Body of pancreas (tissue), 4 donors: ENCODE measurements at regions not wholly inside any gene's neighbourhood (a gene's known extent, or its start where the extent isn't known, plus 50 kb on each side); places are given as distances from the start of the nearest gene placed in this dataset.

Source experiments
- ATAC-seq: fragments of 150-250 bp; one replicate; pipeline ENCODE4 v1.9.1; 2016
- DNase-seq, 4 donors: peaks; one replicate each; pipeline ENCODE4 v3.0.0-alpha.2; 2019
- H3K27ac ChIP-seq, 4 donors: fragments of 200-600 bp; sonication (generic); 1 replicate in 3 of 4; 2 replicates in 1 of 4; pipeline versions ENCODE4 v1.5.1 to v1.6.1; 2016 to 2019; ENCODE audit warnings: mild to moderate bottlenecking in 1 of 4, mixed read lengths in 1 of 4, moderate library complexity in 1 of 4
- H3K27me3 ChIP-seq, 2 donors: fragments of 200-600 bp; sonication (generic); one replicate each; pipeline ENCODE4 v1.6.0; 2016; ENCODE audit warnings: mild to moderate bottlenecking in 1 of 2
- H3K36me3 ChIP-seq, 2 donors: fragments of 200-600 bp; sonication (generic); replicated peaks in 1 of 2; 2 replicates each; pipeline ENCODE4 v1.5.1; 2016; ENCODE audit warnings: low read depth in 2 of 2; ENCODE audit not compliant: insufficient read depth in 1 of 2
- H3K4me1 ChIP-seq: fragments of 200-600 bp; sonication (generic); one replicate; pipeline ENCODE4 v1.6.0; 2016
- H3K4me3 ChIP-seq, 2 donors: fragments of 200-600 bp; sonication (generic); 1 replicate in 1 of 2; 2 replicates in 1 of 2; pipeline ENCODE4 v1.5.1; 2016 to 2019
- H3K9me3 ChIP-seq, 3 donors: fragments of 200-600 bp; sonication (generic); 1 replicate in 2 of 3; 2 replicates in 1 of 3; pipeline ENCODE4 v1.5.1; 2016
- POLR2A ChIP-seq, 3 donors: fragments of 450-650 bp; IDR thresholded peaks; one replicate each; pipeline ENCODE4 v1.6.1; 2016; ENCODE audit warnings: antibody characterized with exemption in 3 of 3, mild to moderate bottlenecking in 2 of 3
- WGBS, 2 donors: methylation state at CpG; one replicate each; pipeline ENCODE4 v1.1.5; 2017; 5-methylcytosine and 5-hydroxymethylcytosine counted together
- intact Hi-C: fragments of 100-400 bp; cut with DNase I; formaldehyde crosslinking; loops from one replicate; pipeline ENCODE4 v1.15.1; 2023
- TF ChIP-seq, protein P1 (sequence below), 7 experiments: fragments of 450-650 bp in 4 of 7; fragments of 200-600 bp in 3 of 7; sonication (generic) in 3 of 7; IDR thresholded peaks; one replicate each; pipeline ENCODE4 v1.5.1; 2016 to 2019; ENCODE audit warnings: antibody characterized with exemption in 7 of 7

DNA sequence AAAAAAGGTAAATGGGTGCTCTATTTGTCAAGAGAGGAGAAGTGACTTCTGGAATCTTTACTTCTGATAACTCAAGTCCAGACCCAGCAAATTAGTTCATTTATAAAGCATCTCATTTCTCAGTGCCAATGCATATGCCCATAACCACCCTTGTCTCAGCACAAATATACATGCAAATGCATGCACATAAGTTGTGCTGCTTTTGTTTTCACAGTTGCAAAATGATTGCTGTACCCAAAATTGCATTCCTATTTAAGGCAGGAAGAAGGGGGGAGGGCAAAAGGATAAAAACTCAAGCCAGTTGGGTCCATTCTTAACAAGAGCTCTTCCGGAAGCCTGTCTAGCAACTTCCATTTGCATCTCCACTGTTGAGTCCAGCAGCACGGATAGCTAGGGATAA is 61.3 kb upstream of the FAM20A start:
- TF ChIP-seq POLR2A (IDR thresholded peaks at IDR 0.05): no peak
- TF ChIP-seq, protein P1, sequence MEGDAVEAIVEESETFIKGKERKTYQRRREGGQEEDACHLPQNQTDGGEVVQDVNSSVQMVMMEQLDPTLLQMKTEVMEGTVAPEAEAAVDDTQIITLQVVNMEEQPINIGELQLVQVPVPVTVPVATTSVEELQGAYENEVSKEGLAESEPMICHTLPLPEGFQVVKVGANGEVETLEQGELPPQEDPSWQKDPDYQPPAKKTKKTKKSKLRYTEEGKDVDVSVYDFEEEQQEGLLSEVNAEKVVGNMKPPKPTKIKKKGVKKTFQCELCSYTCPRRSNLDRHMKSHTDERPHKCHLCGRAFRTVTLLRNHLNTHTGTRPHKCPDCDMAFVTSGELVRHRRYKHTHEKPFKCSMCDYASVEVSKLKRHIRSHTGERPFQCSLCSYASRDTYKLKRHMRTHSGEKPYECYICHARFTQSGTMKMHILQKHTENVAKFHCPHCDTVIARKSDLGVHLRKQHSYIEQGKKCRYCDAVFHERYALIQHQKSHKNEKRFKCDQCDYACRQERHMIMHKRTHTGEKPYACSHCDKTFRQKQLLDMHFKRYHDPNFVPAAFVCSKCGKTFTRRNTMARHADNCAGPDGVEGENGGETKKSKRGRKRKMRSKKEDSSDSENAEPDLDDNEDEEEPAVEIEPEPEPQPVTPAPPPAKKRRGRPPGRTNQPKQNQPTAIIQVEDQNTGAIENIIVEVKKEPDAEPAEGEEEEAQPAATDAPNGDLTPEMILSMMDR (IDR thresholded peaks at IDR 0.05): no peak
- ATAC-seq (no peak), DNase-seq (no peak)
- H3K27me3 ChIP-seq: no peaks in the 10 kb centered on the region
- 82 to 94% methylated on average over 2 of the region's 2 CpGs for WGBS, 2 donors
- no peaks in the 10 kb centered on the region for H3K4me1 ChIP-seq
- H3K4me3 ChIP-seq: no peak overlapping the region
- H3K9me3 ChIP-seq: no peaks in the 10 kb centered on the region
- H3K36me3 ChIP-seq: no peaks in the 10 kb centered on the region
- intact Hi-C loops: no loop called here
- H3K27ac ChIP-seq: no peak overlapping the region

DNA sequence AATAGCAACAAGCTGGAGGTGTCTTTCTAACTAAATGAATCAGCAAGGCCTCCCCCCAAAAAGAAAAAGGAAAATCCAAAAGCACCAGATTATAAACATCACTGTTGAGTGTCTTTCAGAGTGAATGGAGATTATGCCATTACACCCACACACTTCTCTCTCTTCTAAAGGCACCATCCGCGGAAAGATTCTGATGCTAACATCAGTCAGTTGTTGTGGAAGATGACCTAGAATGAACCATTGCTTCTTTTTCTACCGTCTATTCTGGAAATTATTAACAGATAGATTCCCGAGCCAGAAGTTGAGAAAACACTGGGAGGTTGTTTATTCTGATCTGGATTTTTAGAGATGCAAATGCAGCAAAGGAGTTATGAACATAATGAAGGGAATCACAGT is 60.9 kb upstream of the FAM20A start:
- no peak for ATAC-seq
- TF ChIP-seq POLR2A (IDR thresholded peaks at IDR 0.05): no peak
- TF ChIP-seq, protein P1 (IDR thresholded peaks at IDR 0.05): no peak
- Histone ChIP-seq H3K9me3 (no peaks in the 10 kb centered on the region), H3K4me1 (no peaks in the 10 kb centered on the region), H3K27me3 (no peaks in the 10 kb centered on the region), H3K36me3 (no peaks in the 10 kb centered on the region), H3K4me3 (no peak overlapping the region), H3K27ac (no peak overlapping the region)
- no peak for DNase-seq
- 30 to 34% methylated on average over 4 of the region's 4 CpGs for WGBS, 2 donors
- intact Hi-C loops: no loop called here

DNA sequence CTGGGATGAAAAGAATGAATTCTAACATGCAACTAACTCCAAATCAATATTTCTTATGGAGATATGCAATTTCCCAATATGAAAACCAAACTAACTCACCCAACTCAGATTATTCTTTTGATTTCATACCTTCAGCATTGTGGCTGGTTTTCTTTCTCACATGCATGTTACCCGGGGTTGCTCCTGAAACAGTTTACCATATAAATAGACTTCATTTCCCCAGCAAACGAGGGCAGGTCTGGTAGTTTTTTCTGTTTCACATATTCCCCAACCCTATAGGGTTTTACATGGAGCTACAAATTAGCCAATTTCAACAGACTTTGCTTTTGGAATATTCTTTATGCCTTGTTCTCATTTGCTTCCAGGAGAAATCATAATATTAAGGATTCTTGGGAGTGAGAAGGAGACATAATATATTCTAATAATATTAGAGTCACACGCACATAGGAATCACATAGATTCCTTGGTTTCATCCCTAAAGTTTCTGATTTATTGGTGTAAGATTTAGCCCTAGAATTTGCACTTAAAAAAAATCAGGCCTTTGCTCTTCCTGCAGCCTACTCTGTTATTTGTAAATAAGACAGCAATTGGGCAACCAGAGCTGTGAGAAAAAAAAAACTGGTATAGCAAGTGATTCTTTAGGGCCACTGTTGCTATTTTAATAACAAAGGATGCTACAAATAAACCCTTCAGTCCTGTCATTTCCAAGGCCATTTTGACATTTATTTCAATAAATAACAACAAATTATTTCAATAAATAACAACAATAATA is 60.3 kb upstream of the FAM20A start:
- no peak for ATAC-seq
- TF ChIP-seq, protein P1 (IDR thresholded peaks at IDR 0.05): no peak
- TF ChIP-seq POLR2A (IDR thresholded peaks at IDR 0.05): no peak
- H3K27me3 ChIP-seq: no peaks in the 10 kb centered on the region
- no peaks in the 10 kb centered on the region for H3K4me1 ChIP-seq
- 73 to 85% methylated on average over 3 of the region's 3 CpGs for WGBS, 2 donors
- H3K9me3 ChIP-seq: no peaks in the 10 kb centered on the region
- no peak overlapping the region for H3K4me3 ChIP-seq
- H3K36me3 ChIP-seq: no peaks in the 10 kb centered on the region
- H3K27ac ChIP-seq: no peak overlapping the region
- DNase-seq: no peak
- intact Hi-C loops: no loop called here

DNA sequence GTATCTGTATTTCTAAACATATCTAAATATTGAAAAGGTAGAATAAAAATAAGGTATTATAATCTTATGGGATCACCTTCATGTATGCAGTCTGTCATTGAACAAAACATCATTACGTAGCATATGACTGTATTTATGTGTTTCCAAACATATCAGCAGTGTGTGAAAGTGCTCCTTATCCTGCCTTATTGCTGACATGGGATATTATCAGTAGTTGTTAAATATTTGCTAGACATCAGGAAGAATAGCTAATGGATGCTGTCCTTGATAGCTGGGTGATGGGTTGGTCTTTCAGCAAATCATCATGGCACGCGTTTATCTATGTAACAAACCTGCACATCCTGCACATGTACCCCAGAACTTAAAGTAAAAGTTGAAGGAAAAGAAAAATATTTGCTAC is 59.1 kb upstream of the FAM20A start:
- 58 to 69% methylated on average over 3 of the region's 3 CpGs for WGBS, 2 donors
- intact Hi-C loops: no loop called here
- H3K4me1 ChIP-seq: no peaks in the 10 kb centered on the region
- H3K4me3 ChIP-seq: no peak overlapping the region
- H3K9me3 ChIP-seq: no peaks in the 10 kb centered on the region
- no peaks in the 10 kb centered on the region for H3K36me3 ChIP-seq
- ATAC-seq (no peak), DNase-seq (no peak)
- no peak overlapping the region for H3K27ac ChIP-seq
- TF ChIP-seq POLR2A (IDR thresholded peaks at IDR 0.05): no peak
- TF ChIP-seq, protein P1 (IDR thresholded peaks at IDR 0.05): no peak
- no peaks in the 10 kb centered on the region for H3K27me3 ChIP-seq
